Lung (tissue), 11 donors: ENCODE measurements at regions not wholly inside any gene's neighbourhood (a gene's known extent, or its start where the extent isn't known, plus 50 kb on each side); places are given as distances from the start of the nearest gene placed in this dataset.

ENCODE experiments used
- ATAC-seq: fragments of 200-7000 bp; cut with Tn5 transposase; one replicate; pipeline ENCODE4 v1.9.1; 2020; ENCODE audit warnings: moderate number of reproducible peaks; ENCODE audit not compliant: insufficient read depth, low FRiP score
- DNase-seq, 3 donors: peaks; one replicate each; pipeline ENCODE4 v3.0.0-alpha.2; 2013 to 2017
- H3K27ac ChIP-seq, 2 donors: one replicate each; pipeline ENCODE4 v1.5.1; 2013; ENCODE audit warnings: mild to moderate bottlenecking in 2 of 2, moderate library complexity in 2 of 2, control low read depth in 1 of 2, inconsistent platforms in 1 of 2, low read depth in 1 of 2, low read length in 1 of 2
- H3K27me3 ChIP-seq, 3 donors: one replicate each; pipeline ENCODE4 v1.5.1; 2013; ENCODE audit warnings: low read length in 2 of 3; ENCODE audit not compliant: control insufficient read depth in 3 of 3, insufficient read depth in 3 of 3
- H3K36me3 ChIP-seq, 4 donors: one replicate each; pipeline ENCODE4 v1.5.1; 2013; ENCODE audit warnings: low read length in 4 of 4, mild to moderate bottlenecking in 1 of 4, moderate library complexity in 1 of 4; ENCODE audit not compliant: control insufficient read depth in 4 of 4, insufficient read depth in 4 of 4
- H3K4me1 ChIP-seq, 5 donors: one replicate each; pipeline ENCODE4 v1.5.1; 2013; ENCODE audit warnings: low read length in 5 of 5, mild to moderate bottlenecking in 2 of 5, moderate library complexity in 1 of 5; ENCODE audit not compliant: control insufficient read depth in 5 of 5, insufficient read depth in 5 of 5
- H3K4me3 ChIP-seq: one replicate; pipeline ENCODE4 v1.5.1; 2013; ENCODE audit warnings: mild to moderate bottlenecking, control low read depth, moderate library complexity
- H3K9ac ChIP-seq, 2 donors: one replicate each; pipeline ENCODE4 v1.5.1; 2013; ENCODE audit warnings: low read length in 2 of 2, control low read depth in 1 of 2; ENCODE audit not compliant: insufficient read depth in 1 of 2
- H3K9me3 ChIP-seq, 4 donors: one replicate each; pipeline ENCODE4 v1.5.1; 2013; ENCODE audit warnings: low read length in 3 of 4, mild to moderate bottlenecking in 1 of 4, moderate library complexity in 1 of 4; ENCODE audit not compliant: control insufficient read depth in 4 of 4, insufficient read depth in 3 of 4
- CTCF ChIP-seq: IDR thresholded peaks from 2 replicates; pipeline ENCODE4 v1.5.1; 2012; ENCODE audit warnings: mild to moderate bottlenecking; ENCODE audit errors: control extremely low read depth, extremely low read depth
- WGBS, 2 donors: extraction: QIAGEN DNeasy Blood & Tissue Kit; methylation state at CpG; one replicate each; pipeline ENCODE4 v1.1.7; 2013; 5-methylcytosine and 5-hydroxymethylcytosine counted together
- donor health status: control.
- donor health status: control.
- donor health status: Bipolar disorder and iron deficiency.
- donor health status: healthy.
- donor health status: DM: yes; HTN: yes; CAD: no.

GRCh38 chr15:96183514-96183850, 147.0 kb upstream of the NR2F2 start:
- Histone ChIP-seq H3K4me3 (no peak overlapping the region), H3K36me3 (no peaks in the 10 kb centered on the region), H3K27me3 (no peaks in the 10 kb centered on the region), H3K4me1 (peaks cover 0 to 24% (median 3%) of the 10 kb centered on the region in 5 donors), H3K9me3 (no peaks in the 10 kb centered on the region), H3K9ac (no peak overlapping the region), H3K27ac (no peak overlapping the region)
- WGBS, 2 donors: 75 to 77% methylated on average over 4 of the region's 4 CpGs
- DNase-seq (no peak), ATAC-seq (no peak)
- TF ChIP-seq CTCF: no peak

GRCh38 chr15:96183867-96184266, 146.6 kb upstream of the NR2F2 start:
- no peak overlapping the region for H3K4me3 ChIP-seq
- ATAC-seq (no peak), DNase-seq (no peak)
- no peaks in the 10 kb centered on the region for H3K36me3 ChIP-seq
- peaks cover 0 to 24% (median 3%) of the 10 kb centered on the region in 5 donors for H3K4me1 ChIP-seq
- no peak overlapping the region for H3K27ac ChIP-seq
- H3K9me3 ChIP-seq: no peaks in the 10 kb centered on the region
- 78 to 83% methylated on average over 3 of the region's 3 CpGs for WGBS, 2 donors
- no peak overlapping the region for H3K9ac ChIP-seq
- no peak for TF ChIP-seq CTCF
- no peaks in the 10 kb centered on the region for H3K27me3 ChIP-seq

- TF ChIP-seq CTCF: no peak
- Histone ChIP-seq H3K36me3 (no peaks in the 10 kb centered on the region), H3K9me3 (no peaks in the 10 kb centered on the region), H3K4me3 (no peak overlapping the region), H3K9ac (no peak overlapping the region), H3K27me3 (no peaks in the 10 kb centered on the region), H3K27ac (no peak overlapping the region), H3K4me1 (peaks cover 0 to 24% (median 3%) of the 10 kb centered on the region in 5 donors)
- WGBS, 2 donors: 86% methylated on average over 2 of the region's 2 CpGs
- DNase-seq: no peak
- no peak for ATAC-seq
These were observed 146.2 kb upstream of the NR2F2 start for GRCh38 chr15:96184297-96184696.

GRCh38 chr15:96186105-96186504, 144.4 kb upstream of the NR2F2 start:
- Histone ChIP-seq H3K9me3 (no peaks in the 10 kb centered on the region), H3K27ac (no peak overlapping the region), H3K36me3 (no peaks in the 10 kb centered on the region), H3K4me3 (no peak overlapping the region), H3K4me1 (peaks cover 0 to 15% (median 3%) of the 10 kb centered on the region in 5 donors), H3K9ac (no peak overlapping the region), H3K27me3 (no peaks in the 10 kb centered on the region)
- WGBS, 2 donors: 78 to 96% methylated on average over 4 of the region's 4 CpGs
- no peak for TF ChIP-seq CTCF
- ATAC-seq (no peak), DNase-seq (no peak)
